Left lung (tissue), 4 donors: ENCODE measurements at regions not wholly inside any gene's neighbourhood (a gene's known extent, or its start where the extent isn't known, plus 50 kb on each side); places are given as distances from the start of the nearest gene placed in this dataset.
"Not testable (repeated sequence)": the region's sequence is repeated elsewhere in the genome, so short reads cannot be mapped to it uniquely, and the experiment has no call there.

Experiments used
- ATAC-seq: fragments of 200-7000 bp; cut with Tn5 transposase; one replicate; pipeline ENCODE4 v1.9.1; 2020; ENCODE audit warnings: moderate library complexity
- DNase-seq, 4 donors: peaks; one replicate each; pipeline ENCODE4 v3.0.0-alpha.2; 2013 to 2020
- H3K27ac ChIP-seq, 2 donors: fragments of 200-600 bp; sonication (generic) in 1 of 2; one replicate each; pipeline versions ENCODE4 v1.5.0 to v1.8.0; 2020 to 2021
- H3K27me3 ChIP-seq, 2 donors: fragments of 200-600 bp; sonication (generic) in 1 of 2; one replicate each; pipeline versions ENCODE4 v1.5.0 to v1.8.0; 2020 to 2021
- H3K36me3 ChIP-seq, 2 donors: fragments of 200-600 bp; sonication (generic) in 1 of 2; one replicate each; pipeline versions ENCODE4 v1.5.0 to v1.8.0; 2020 to 2021
- H3K4me1 ChIP-seq, 2 donors: fragments of 200-600 bp; one replicate each; pipeline ENCODE4 v1.8.0; 2021
- H3K4me3 ChIP-seq, 2 donors: fragments of 200-600 bp; sonication (generic) in 1 of 2; one replicate each; pipeline versions ENCODE4 v1.5.0 to v1.8.0; 2020 to 2021; ENCODE audit warnings: mild to moderate bottlenecking in 1 of 2
- H3K9me3 ChIP-seq, 2 donors: fragments of 200-600 bp; sonication (generic) in 1 of 2; one replicate each; pipeline versions ENCODE4 v1.5.0 to v1.8.0; 2020 to 2021
- intact Hi-C, 2 donors: fragments of 100-400 bp; cut with DNase I; formaldehyde crosslinking; loops; one replicate each; pipeline versions ENCODE4 v1.11.2 to v1.14.2; 2022
- TF ChIP-seq, protein P1 (sequence below), 2 donors: fragments of 200-600 bp; sonication (generic) in 1 of 2; IDR thresholded peaks; one replicate each; pipeline versions ENCODE4 v1.5.0 to v1.8.0; 2021; ENCODE audit warnings: antibody characterized with exemption in 2 of 2
- donor health status: DM: no; HTN: yes; CAD: no.
- donor health status: DM: no; HTN: no; CAD: no.

DNA sequence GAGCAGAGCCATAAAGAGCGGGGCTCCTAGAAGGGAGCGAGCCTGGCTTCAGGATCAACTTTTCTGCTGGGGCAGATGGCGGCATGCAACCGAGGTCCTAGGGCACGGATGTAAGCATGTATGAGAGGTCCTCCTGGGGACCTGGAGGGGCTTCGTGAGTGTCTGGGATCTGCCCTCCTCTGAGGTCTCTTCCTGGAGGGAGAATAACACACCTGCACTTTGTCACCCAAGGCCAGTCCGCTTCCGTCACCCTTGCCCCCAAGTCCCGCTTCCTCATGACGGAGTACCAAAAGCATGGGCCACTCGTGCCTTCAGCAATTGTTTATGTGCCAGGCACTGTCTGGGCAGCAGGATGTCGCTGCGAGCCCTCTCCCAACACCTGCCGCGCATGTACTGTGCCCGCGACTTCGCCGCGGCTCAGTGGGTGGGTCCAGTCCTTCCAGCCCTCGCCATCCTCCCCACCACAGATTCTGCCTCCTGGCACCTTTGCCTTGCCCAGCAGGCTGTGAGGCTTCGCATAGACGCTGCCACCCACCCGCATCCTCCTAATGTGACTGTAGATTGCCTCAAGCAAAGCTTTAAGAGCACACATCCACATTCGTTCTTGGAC, 60.0 kb upstream of the TMPRSS2 start:
- Histone ChIP-seq H3K4me1 (no peaks in the 10 kb centered on the region), H3K4me3 (no peak overlapping the region), H3K36me3 (no peaks in the 10 kb centered on the region), H3K27me3 (no peaks in the 10 kb centered on the region), H3K27ac (no peak overlapping the region), H3K9me3 (peaks cover 0 to 6% of the 10 kb centered on the region in 2 donors)
- TF ChIP-seq, protein P1, sequence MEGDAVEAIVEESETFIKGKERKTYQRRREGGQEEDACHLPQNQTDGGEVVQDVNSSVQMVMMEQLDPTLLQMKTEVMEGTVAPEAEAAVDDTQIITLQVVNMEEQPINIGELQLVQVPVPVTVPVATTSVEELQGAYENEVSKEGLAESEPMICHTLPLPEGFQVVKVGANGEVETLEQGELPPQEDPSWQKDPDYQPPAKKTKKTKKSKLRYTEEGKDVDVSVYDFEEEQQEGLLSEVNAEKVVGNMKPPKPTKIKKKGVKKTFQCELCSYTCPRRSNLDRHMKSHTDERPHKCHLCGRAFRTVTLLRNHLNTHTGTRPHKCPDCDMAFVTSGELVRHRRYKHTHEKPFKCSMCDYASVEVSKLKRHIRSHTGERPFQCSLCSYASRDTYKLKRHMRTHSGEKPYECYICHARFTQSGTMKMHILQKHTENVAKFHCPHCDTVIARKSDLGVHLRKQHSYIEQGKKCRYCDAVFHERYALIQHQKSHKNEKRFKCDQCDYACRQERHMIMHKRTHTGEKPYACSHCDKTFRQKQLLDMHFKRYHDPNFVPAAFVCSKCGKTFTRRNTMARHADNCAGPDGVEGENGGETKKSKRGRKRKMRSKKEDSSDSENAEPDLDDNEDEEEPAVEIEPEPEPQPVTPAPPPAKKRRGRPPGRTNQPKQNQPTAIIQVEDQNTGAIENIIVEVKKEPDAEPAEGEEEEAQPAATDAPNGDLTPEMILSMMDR (IDR thresholded peaks at IDR 0.05) = no peak
- ATAC-seq (no peak), DNase-seq (no peak)
- intact Hi-C loops = no loop called here

DNA sequence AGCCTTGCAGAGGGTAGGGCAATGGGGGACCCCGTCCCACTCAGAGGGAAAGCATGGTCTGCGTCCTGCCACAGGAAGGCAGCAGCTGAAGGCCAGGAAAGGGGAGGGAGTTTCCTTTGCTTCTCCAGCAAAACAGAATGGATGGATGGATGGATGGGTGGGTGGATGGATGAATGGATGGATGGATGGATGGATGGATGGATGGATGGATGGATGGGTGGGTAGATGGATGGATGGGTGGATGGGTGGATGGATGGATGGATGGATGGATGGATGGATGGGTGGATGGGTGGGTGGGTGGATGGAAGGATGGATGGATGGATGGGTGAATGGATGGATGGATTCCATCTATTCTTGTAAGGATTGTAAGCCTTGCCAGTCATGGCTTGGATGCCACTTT, 59.3 kb upstream of the TMPRSS2 start:
- H3K4me1 ChIP-seq, H3K36me3 ChIP-seq, ATAC-seq, H3K9me3 ChIP-seq, H3K27me3 ChIP-seq, DNase-seq, H3K27ac ChIP-seq, H3K4me3 ChIP-seq, intact Hi-C loops: not testable (repeated sequence)

GRCh38 chr21:41566500-41567014, 58.6 kb upstream of the TMPRSS2 start:
- H3K9me3 ChIP-seq = no peaks in the 10 kb centered on the region
- H3K4me1 ChIP-seq = no peaks in the 10 kb centered on the region
- TF ChIP-seq, protein P1 (IDR thresholded peaks at IDR 0.05) = no peak
- intact Hi-C loops = no loop called here
- no peak for DNase-seq
- H3K27me3 ChIP-seq = no peaks in the 10 kb centered on the region
- ATAC-seq = no peak
- no peak overlapping the region for H3K27ac ChIP-seq
- H3K36me3 ChIP-seq = no peaks in the 10 kb centered on the region
- H3K4me3 ChIP-seq = no peak overlapping the region

GRCh38 chr21:41565550-41565949, 57.6 kb upstream of the TMPRSS2 start:
- Histone ChIP-seq H3K4me3 (no peak overlapping the region), H3K27ac (peak overlapping the region; percentile 17 to 64), H3K4me1 (no peaks in the 10 kb centered on the region), H3K36me3 (no peaks in the 10 kb centered on the region), H3K9me3 (no peaks in the 10 kb centered on the region), H3K27me3 (peaks cover 0 to 1% of the 10 kb centered on the region in 2 donors)
- DNase-seq (no peak), ATAC-seq (peak; percentile 56)
- intact Hi-C loops = no loop called here
- TF ChIP-seq, protein P1 (IDR thresholded peaks at IDR 0.05) = no peak

GRCh38 chr21:41564871-41565274, 56.9 kb upstream of the TMPRSS2 start:
- intact Hi-C loops = no loop called here
- no peak for DNase-seq
- Histone ChIP-seq H3K27me3 (peaks cover 0 to 4% of the 10 kb centered on the region in 2 donors), H3K4me1 (no peaks in the 10 kb centered on the region), H3K36me3 (no peaks in the 10 kb centered on the region), H3K27ac (peak overlapping the region; percentile 17 to 64), H3K9me3 (no peaks in the 10 kb centered on the region), H3K4me3 (no peak overlapping the region)
- TF ChIP-seq, protein P1 (IDR thresholded peaks at IDR 0.05) = no peak
- peak; percentile 62 for ATAC-seq
